Right renal pelvis (tissue), 4 donors: ENCODE measurements at regions not wholly inside any gene's neighbourhood (a gene's known extent, or its start where the extent isn't known, plus 50 kb on each side); places are given as distances from the start of the nearest gene placed in this dataset.
"Not testable (repeated sequence)": the region's sequence is repeated elsewhere in the genome, so short reads cannot be mapped to it uniquely, and the experiment has no call there.

ENCODE experiments used
- DNase-seq, 4 donors: peaks; one replicate each; pipeline ENCODE4 v3.0.0-alpha.2; 2013; ENCODE audit warnings: low read depth in 4 of 4, low spot score in 3 of 4, missing footprints in 1 of 4

DNA sequence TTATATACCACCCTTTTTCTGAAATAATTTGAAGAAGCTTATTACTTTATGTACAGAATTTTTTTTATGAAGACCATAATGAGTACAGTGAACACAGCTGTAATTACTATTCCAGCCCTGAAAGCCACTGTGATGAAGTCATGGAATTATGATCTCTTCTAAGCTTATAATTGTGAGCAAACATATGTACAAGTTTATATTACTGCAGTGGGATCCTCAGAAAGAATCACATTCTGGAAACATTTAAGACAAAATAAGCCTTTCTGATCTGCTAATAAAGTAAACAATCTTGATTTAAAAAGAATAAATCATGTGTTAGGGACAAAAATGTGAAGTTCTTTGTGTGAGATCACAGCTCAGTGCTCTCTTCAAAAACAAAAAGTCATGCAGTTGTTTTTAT, 560.4 kb downstream of the CD109 start:
- no peak for DNase-seq

DNA sequence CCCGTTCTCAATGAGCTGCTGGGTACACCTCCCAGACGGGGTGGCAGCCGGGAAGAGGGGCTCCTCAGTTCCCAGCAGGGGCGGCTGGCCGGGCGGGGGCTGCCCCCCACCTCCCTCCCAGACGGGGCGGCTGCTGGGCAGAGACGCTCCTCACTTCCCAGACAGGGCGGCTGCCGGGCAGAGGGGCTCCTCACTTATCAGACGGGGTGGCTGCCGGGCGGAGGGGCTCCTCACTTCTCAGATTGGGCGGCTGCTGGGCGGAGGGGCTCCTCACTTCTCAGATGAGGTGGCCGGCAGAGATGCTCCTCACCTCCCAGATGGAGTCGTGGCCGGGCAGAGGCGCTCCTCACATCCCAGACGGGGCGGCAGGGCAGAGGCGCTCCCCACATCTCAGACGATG, 559.0 kb downstream of the CD109 start:
- DNase-seq, result not testable (repeated sequence)

DNA sequence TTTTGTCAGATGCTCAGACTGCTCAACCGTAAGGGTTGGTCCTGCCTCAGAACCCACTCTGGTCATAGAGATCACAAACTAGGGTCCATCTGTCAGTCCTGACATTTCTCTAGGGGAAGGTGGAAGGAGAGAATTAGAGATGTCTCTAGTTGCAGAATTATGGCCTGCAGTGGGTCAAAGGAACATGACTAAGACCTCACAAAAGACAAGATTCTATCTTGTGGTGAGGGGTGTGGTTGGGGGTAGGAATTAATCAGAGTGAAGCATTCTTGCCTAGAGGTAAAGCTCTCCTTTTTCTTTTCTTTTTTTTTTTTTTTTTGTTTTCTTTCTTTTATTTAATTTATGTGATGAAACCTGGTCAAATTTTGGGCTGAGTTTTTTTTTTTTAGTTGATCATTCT, 558.1 kb downstream of the CD109 start:
- DNase-seq, result not testable (repeated sequence)

DNA sequence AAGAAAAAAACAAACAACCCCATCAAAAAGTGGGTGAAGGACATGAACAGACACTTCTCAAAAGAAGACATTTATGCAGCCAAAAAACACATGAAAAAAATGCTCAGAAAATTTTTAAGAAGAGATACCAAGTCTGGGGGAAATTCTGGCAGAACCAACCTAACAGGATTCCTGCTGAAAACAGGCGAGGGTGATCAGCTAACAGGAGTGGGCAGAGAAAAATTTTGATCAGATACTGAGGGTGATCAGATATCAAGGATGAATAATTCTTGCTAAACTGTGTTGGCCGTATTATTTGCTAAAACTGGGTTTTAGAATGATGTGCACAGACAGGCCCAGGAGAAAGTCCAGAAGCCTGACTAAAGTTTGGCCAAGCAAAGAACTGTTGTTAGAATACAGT, 557.3 kb downstream of the CD109 start:
- DNase-seq, result no peak

DNA sequence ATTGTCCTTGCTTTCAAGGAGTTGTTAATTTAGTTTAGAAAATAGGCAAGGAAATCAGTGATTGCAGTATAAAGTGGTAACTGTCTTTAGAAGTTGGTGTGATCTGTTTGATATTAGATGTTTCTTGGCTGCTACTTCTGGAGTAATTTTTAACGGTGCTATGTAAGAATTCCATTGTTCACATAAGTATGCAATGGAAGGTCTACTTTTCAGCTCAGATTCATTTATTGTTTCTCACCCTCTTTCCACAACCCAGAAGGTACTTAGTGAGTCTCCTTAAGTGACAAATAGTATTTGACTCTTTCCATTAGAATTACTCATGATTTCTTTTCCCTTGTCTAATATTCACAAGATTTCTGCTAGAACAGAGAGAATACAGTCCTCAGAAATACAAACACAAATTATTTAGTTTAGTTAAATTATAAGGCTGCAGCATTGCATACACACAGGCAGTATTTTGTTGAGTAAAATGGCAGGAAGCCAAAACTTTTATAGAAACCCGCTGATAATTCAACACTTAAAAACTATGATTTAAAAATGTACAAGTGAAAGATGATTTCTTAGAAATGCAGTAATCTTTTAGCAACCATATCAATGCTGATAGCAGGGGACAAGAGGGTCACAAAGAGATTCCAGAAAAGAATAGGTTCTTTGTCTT, 554.3 kb downstream of the CD109 start:
- DNase-seq, result no peak

DNA sequence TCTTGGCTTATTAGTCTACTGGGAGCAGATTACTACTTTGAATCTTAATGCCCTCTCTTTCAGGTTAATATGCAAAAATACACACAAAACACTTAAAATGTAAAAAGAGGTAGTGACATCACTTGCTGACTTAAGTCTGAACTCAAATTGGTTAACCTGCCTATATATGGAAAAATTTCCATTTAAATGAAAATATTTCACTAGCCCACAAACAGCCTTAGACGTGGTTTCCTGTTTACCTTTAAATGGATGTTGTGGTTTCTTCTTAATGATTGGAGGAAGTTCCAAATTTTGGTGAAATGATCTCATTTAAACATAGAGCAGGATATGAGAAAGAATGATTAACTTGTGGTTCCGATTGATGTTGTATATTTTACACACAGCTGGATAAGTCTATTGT, 553.7 kb downstream of the CD109 start:
- no peak for DNase-seq

DNA sequence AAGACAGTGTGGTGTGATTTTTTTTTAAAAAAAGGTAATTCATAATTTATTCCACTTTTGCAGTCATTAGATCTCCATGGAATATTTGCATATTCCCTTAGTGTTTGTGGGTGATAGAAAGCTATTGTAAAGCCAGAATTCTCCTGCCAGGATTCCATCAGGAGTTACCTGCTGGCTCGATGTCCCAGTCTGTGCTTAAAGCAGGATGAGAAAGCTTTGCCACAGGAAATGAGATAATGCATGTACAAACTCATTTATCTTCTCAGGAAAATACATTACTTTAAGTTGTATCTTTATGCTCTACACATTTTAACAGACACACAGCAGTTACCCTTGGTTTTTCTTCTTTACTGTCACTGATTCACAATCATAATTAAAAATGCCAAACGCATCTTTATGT, 553.0 kb downstream of the CD109 start:
- no peak for DNase-seq

DNA sequence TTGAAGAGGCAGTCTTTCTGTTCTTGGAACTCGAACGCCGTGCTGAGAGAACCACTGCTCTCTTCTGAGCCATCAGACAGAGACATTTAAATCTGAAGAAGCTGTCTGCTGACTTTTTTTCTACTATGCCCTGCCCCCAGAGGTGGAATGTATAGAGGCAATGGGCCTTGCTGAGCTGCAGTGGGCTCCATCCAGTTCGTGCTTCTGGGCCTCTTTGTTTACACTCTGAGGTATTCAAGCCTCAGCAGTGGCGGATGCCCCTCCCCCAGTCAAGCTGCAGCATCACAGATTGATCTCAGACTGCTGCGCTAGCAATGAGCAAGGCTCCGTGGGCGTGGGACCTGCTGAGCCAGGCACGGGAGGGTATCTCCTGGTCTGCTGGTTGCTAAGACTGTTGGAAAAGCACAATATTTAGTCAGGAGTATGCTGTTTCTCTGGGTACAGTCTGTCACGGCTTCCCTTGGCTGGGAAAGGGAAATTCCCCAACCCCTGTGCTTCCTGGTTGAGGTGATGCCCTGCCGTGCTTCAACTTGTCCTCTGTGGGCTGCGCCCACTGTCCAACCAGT, 526.8 kb downstream of the CD109 start:
- no peak for DNase-seq

DNA sequence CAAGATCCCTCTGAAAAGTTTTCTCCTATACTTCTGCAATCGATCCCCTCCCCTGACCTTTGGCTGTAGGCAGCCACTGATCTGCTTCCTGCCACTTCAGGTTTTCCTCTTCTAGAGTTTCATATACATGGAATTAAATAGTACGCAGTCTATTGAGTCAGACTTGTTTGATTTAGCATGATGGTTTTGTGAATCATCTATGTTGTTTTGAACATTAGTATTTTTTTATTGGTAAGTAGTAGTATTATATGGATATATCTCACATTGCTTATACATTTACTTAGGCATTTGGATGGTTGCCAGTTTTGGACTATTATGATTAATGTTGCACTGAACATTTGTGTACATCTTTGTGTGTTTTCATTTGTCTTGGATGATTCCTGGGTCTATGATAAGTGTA, 518.0 kb downstream of the CD109 start:
- DNase-seq, result no peak

DNA sequence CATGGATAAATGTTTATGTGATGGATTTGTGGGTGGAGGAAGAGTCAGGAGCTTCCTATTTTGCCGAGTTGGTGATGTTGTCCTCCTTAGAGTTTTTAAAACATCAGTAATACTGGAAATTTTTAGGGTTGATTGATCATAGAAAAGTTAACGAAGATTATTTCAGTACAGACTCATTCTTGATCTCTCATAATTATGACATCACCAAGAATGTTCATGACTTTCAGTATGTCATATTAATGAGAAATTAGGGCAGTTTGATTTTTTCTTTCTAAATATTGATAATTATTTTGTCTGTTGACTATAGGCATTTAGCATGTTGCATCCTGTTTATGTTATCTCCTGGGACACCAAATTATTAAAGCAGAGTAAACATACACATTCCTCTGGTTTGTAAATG, 512.2 kb downstream of the CD109 start:
- no peak for DNase-seq

DNA sequence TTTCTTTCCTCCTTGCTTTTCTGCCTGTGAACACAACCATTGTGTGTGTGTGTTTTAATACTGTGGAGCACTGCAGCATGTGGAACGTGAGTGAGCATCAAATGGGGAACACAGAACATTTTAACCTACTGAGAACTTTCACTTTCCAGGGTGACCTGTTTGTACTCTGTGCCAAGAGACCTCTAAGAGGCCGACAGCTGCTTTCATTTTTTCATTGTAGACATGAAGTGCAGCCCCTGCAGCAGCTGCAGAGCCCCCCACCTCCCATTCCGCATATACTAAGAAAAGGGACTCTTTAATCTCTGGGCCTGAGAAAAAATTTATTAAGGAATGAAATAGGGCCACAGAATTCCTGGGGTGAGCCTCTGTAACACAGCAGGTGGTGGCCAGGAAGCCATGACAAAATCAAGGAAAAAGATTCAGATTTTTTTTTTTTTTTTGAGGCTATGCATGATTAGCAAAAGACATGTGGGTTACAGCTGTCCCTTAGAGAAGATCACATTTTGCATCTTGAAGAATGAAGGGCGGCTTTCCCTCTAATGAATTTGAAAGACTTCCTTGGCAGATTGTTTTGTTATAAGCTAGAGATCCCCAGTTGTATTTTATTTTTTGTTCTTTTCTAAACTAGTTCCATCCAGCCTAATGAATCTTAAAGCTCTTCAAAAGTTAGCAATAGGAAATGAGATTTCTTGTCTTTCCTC, 503.4 kb downstream of the CD109 start:
- no peak for DNase-seq

DNA sequence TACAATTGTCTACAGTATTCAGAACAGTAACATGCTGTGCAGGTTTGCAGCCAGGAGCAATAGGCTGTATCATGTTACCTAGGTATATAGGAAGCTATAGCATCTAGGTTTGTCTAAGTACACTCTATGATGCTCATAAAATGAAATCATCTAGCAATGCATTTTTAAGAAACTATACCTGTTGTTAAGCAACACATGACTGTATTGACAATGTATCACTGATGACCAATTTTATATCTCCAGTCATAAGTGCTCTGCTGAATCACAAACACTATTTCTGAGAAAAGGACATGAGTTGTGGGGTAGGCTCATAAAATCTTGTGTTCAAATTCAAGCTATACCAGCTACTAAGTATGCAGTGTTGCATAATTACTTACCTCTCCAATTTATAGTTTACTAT, 501.3 kb downstream of the CD109 start:
- DNase-seq, result no peak

DNA sequence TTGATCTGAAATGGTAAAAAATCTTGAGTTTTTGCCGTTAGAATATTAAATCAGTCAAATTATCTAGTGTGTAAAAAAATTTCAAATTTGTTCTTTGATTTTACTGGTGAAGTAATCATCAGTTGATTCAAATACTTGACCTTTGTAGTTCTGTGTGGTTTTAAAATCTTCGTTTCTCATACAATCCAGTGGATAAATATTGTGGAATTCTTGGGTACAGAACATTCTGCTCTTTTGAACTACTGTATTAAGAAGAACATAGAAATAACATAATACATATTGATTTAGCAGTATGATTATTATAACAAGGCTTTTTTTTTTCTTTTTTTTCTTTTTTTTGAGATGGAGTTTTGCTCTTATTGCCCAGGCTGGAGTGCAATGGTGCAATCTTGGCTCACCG, 491.8 kb downstream of the CD109 start:
- no peak for DNase-seq

DNA sequence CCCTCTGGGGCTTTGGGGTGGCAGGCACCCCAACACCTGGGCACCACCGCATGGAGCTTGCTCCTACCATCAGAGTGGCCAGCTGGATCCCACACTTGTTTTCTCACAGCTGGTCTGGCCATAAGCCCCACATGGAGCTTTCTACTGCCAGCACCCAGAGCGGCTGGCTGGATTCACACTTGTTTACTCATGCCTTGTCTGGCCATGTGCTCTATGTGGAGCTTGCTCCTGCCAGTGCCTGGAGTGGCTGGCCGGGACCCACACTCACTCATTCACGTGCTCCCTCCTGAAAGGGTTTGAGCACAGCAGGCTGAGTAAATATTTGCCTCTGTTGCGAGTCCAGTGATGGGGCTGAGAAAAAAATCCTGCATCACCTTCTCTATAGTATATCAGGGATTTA, 487.0 kb downstream of the CD109 start:
- no peak for DNase-seq

DNA sequence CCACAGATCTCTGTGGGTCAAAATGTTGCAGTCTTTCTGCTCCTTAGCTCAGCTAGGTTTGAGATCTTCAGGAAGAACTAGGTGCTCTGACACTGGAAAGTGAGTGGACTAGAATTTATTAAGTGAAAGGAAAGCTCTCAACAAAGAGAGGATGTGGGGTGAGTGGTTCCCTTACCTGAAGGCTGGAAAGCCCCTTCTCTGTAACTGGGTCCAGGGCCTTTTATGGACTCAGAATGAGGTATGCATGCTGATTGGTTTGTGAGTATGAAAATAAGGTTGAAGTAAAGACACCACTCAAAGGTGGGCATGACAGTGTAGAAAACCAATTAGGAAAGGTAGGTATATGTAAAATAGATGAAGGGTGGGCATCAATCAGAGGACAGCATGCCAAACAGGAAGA, 485.5 kb downstream of the CD109 start:
- DNase-seq, result no peak

DNA sequence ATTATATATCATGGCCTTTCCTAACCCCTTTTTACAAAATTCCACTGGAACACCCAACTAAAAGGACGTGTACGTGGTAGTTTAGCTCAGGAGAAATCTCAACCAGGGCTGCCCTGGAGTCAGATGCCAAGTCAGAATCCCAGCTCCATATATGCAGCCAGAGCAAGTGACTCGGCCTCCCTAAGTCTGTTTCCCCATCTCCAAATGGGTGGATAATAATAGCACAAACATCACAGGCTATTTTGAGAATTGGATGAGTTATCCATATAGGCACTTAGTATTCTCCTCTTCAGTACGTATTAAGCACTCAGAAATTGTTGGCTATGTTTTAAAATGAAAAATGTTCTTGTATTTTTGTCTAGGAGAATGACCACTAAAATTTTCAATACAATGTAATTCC, 481.5 kb downstream of the CD109 start:
- no peak for DNase-seq

DNA sequence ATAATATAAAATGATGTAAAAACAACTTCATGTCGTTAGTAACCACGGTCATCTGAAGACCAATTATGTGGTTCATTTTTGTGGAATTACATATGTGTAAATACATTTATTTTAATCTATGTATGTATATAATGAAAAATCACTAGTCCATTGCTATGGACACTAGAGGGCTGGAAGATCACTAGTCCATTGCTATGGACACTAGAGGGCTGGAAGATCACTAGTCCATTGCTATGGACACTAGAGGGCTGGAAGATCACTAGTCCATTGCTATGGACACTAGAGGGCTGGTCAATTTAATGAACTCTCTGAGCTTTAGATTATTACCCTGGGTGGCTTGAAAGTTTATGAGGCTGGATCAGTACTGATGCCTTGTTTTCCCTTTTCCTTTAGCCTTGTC, 474.5 kb downstream of the CD109 start:
- DNase-seq, result not testable (repeated sequence)

DNA sequence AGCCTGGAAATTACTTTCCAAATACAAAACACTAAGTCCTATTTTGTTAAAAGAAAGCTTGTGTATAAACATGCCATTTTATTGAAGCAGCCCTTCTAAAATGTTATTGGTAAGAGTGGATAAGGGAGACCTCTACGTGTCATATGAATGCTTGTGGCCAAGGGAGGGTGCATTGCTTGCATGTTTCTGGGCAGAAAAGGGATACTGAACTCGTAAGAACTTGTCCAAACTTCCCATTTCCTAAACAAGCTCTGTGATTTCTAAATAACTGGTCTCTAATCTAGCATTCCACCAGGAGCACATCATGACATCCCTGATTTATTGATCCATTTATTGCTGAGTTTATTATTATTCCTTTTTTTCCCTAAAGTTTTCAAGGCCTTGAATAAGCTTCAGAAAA, 474.1 kb downstream of the CD109 start:
- no peak for DNase-seq

DNA sequence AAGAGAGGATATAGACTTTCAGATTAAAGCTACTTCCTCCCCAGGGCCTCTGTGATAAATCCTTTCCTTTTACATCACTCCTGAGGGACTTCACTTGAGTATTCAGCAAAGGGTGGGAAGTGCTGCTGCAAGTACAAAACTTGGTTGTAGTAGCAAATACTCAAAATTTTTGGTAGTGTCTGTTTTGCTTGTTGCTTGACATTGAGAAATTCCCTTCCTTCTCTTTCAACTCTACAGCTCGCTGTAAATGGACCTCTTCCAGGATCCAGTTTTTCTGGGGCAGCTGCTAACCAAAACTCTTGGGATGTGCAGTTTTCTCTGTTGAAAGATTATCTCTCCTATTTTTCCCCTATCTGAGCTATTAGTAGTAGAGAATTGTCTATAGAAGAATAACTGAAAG, 472.0 kb downstream of the CD109 start:
- DNase-seq, result no peak

DNA sequence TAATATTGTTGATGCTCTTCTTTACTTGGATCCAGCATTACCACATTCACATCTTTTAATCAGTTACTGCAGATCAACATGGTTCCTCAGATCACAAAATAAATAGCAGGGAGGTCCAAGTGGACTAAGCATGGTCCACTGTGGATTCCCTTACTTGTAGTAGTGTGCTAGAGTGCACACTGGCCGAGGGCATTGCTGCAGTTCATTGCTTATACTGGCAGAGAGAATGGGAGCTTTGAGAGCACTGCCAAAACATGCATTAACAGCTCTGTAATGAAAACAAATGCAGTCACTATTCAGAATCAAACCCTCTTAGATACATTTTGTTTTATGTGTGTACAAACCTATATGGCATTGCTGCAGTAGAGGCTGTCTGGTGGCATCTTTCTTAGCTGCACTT, 471.5 kb downstream of the CD109 start:
- no peak for DNase-seq

DNA sequence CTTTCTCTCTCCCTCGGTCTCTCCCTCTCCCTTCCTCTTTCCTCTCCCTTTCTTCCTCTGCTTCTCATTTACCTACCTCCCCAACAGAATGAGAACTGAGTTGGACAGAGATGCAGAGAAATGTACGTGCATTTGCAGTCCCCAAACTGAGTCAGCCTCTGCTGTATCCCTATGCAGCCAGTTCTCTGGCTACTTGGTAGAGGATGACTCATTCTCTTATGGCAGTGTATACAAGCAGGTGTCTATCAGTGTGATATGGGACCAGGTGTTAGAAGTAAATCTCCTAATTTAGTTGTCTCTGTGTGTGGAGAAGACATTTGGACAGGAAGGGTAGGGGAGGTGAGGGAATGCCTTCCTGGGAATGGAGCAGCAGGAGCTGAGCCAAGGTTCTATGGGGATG, 470.8 kb downstream of the CD109 start:
- DNase-seq, result no peak

DNA sequence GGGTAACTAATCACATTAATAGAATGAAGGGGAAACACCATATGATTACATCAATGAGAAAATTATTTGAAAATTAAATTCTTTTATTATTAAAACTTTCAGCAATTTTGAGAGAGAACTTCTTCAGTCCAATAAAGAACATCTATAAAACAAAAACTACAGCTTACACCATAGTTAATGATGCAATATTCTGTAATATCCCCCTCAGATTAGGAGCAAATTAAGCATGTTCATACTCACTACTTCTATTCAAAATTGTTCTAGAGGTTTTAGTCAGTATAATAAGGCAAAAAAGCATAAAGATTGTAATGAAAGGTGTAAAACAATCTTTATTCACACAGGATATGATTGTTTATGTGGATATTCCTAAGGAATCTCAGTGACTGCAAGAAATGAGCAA, 465.4 kb downstream of the CD109 start:
- no peak for DNase-seq
